ENCODE measurements at regions not wholly inside any gene's neighbourhood (a gene's known extent, or its start where the extent isn't known, plus 50 kb on each side); places are given as distances from the start of the nearest gene placed in this dataset.

DNA sequence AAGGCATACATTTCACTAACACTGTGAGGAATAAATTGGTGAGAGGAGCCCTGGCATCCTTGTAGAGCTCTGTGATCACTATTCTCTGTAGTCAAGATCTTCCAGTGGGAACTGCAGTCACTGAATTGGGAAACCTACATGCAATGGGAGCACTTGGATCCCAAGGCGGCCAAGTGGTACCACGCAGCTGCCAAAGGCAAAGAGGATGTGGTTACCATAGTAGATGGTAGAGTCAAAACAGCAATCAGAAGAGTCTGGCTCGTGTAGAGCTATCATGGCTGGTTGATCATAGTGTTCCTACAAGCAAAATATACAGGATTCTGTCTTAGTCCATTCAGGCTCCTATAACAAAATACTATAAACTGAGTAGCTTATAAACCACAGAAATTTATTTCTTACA is 849.7 kb downstream of the ROBO2 start:
- no peaks in the 10 kb centered on the region for H3K36me3 ChIP-seq (ENCODE audit: control insufficient read depth in 2 of 2, extremely low read depth in 1 of 2, insufficient read depth in 2 of 2, low read length in 2 of 2)
- FAIRE-seq (no peak), DNase-seq (ENCODE audit: low read depth, low spot score) (no peak)
- H3K9me3 ChIP-seq (replicated peaks; ENCODE audit: control insufficient read depth, insufficient read depth, low read length): no peaks in the 10 kb centered on the region
- POLR2A ChIA-PET: no interaction called here
- BruUV-seq (replicated peaks): no TSS peak
- TF ChIP-seq JUN (IDR thresholded peaks at IDR 0.05; ENCODE audit: borderline replicate concordance, insufficient read depth, insufficient read length, low read depth): no peak
- TF ChIP-seq GATA2 (IDR thresholded peaks at IDR 0.05; ENCODE audit: insufficient read depth, insufficient read length, low read depth, low read length): no peak
- no peak for TF ChIP-seq MYC (IDR thresholded peaks at IDR 0.05; ENCODE audit: low read depth, low read length)
- no peak for TF ChIP-seq POLR2AphosphoS5 (IDR thresholded peaks at IDR 0.05; ENCODE audit: insufficient read depth, low read depth, low read length)
- no peak for TF ChIP-seq FOS (IDR thresholded peaks at IDR 0.05; ENCODE audit: borderline replicate concordance, insufficient read depth, low read length)
- TF ChIP-seq MAX (IDR thresholded peaks at IDR 0.05; ENCODE audit: insufficient read depth, insufficient read length): no peak
- TF ChIP-seq CTCF (IDR thresholded peaks at IDR 0.05; ENCODE audit: extremely low read depth in 1 of 2, insufficient read depth in 1 of 2, low read depth in 1 of 2, low read length in 2 of 2): no peak
- TF ChIP-seq POLR2A (IDR thresholded peaks at IDR 0.05; ENCODE audit: low read depth, low read length): no peak
- no peak for TF ChIP-seq EZH2 (IDR thresholded peaks at IDR 0.05; ENCODE audit: borderline replicate concordance, low read depth, low read length, severe bottlenecking)
- no peak overlapping the region for H3K4me3 ChIP-seq (replicated peaks in 1 of 3; ENCODE audit: insufficient read depth in 1 of 3, low read depth in 1 of 3, low read length in 3 of 3)
- H3K4me2 ChIP-seq (ENCODE audit: insufficient read depth, low read length): no peak overlapping the region
- H3K27ac ChIP-seq (ENCODE audit: insufficient read depth, low read depth, low read length): no peak overlapping the region
- dilution Hi-C loops (cut with MboI; ENCODE audit: extremely low pct_ligation_motif_present, low sequenced_read_pairs) (no loop called here), intact Hi-C loops (cut with micrococcal nuclease) (no loop called here)
- H2AFZ ChIP-seq (ENCODE audit: low read depth, low read length): no peak overlapping the region
- H4K20me1 ChIP-seq (replicated peaks; ENCODE audit: control insufficient read depth, extremely low read depth, insufficient read depth, low read length): no peaks in the 10 kb centered on the region
- H3K9me1 ChIP-seq (replicated peaks; ENCODE audit: control insufficient read depth, extremely low read depth, insufficient read depth, low read length): no peaks in the 10 kb centered on the region
- no peaks in the 10 kb centered on the region for H3K27me3 ChIP-seq (ENCODE audit: control insufficient read depth in 2 of 2, insufficient read depth in 2 of 2, low read length in 2 of 2)
- no peak overlapping the region for H3K9ac ChIP-seq (replicated peaks; ENCODE audit: extremely low read depth, insufficient read depth, low read length)
- CTCF ChIA-PET: interaction anchor here (1.3 kb wide), 1 partner anchor 250 kb away, joined by 4 read pairs; no protein-coding TSS in a partner anchor
- peaks cover 2% of the 10 kb centered on the region for H3K4me1 ChIP-seq (ENCODE audit: control insufficient read depth, extremely low read depth, insufficient read depth, low read length)
- no peaks in the 10 kb centered on the region for H3K79me2 ChIP-seq (ENCODE audit: control insufficient read depth, insufficient read depth, low read length)

Data from endothelial cell of umbilical vein (primary cell).